ENCODE measurements at regions not wholly inside any gene's neighbourhood (a gene's known extent, or its start where the extent isn't known, plus 50 kb on each side); places are given as distances from the start of the nearest gene placed in this dataset.

DNA sequence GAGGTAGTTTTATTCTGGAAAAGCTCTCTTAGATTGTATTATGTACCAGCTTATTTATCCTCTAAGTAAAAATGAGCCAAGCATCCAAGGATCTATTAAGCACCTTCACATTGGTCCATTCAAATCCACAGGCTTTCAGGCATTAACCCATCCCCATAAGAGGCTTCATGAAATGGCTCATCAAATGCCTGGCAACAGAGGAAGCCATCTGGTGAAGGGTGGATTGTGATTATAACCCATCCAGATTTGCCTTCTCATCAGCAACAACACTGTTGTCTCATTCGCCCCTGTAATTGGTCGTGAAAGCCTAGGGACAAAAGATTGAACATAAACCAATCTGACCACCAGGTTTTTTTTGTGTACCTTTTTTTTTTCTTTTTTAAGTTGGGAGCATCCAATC, 134.3 kb upstream of the TACR1 start:
- intact Hi-C loops (cut with DNase I; ENCODE audit: low total_unique reads), result no loop called here
- no peaks in the 10 kb centered on the region for H3K36me3 ChIP-seq
- H3K4me3 ChIP-seq, result no peak overlapping the region
- H3K4me1 ChIP-seq, result peaks cover 0 to 5% (median 0%) of the 10 kb centered on the region in 6 donors
- H3K27ac ChIP-seq, result no peak overlapping the region
- H3K9me3 ChIP-seq, result no peaks in the 10 kb centered on the region
- DNase-seq, result no peak
- no peaks in the 10 kb centered on the region for H3K27me3 ChIP-seq (replicated peaks in 1 of 7)
- WGBS, 5 donors, result 82 to 94% (median 92%) methylated on average over 2 of the region's 2 CpGs
- no peak for TF ChIP-seq POLR2AphosphoS5 (IDR thresholded peaks at IDR 0.05)
- TF ChIP-seq, protein P1, sequence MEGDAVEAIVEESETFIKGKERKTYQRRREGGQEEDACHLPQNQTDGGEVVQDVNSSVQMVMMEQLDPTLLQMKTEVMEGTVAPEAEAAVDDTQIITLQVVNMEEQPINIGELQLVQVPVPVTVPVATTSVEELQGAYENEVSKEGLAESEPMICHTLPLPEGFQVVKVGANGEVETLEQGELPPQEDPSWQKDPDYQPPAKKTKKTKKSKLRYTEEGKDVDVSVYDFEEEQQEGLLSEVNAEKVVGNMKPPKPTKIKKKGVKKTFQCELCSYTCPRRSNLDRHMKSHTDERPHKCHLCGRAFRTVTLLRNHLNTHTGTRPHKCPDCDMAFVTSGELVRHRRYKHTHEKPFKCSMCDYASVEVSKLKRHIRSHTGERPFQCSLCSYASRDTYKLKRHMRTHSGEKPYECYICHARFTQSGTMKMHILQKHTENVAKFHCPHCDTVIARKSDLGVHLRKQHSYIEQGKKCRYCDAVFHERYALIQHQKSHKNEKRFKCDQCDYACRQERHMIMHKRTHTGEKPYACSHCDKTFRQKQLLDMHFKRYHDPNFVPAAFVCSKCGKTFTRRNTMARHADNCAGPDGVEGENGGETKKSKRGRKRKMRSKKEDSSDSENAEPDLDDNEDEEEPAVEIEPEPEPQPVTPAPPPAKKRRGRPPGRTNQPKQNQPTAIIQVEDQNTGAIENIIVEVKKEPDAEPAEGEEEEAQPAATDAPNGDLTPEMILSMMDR (IDR thresholded peaks at IDR 0.05 in 8 of 11, conservative IDR thresholded peaks at IDR 0.05 in 3 of 11), result no peak
- no peak for TF ChIP-seq POLR2A (IDR thresholded peaks at IDR 0.05)

DNA sequence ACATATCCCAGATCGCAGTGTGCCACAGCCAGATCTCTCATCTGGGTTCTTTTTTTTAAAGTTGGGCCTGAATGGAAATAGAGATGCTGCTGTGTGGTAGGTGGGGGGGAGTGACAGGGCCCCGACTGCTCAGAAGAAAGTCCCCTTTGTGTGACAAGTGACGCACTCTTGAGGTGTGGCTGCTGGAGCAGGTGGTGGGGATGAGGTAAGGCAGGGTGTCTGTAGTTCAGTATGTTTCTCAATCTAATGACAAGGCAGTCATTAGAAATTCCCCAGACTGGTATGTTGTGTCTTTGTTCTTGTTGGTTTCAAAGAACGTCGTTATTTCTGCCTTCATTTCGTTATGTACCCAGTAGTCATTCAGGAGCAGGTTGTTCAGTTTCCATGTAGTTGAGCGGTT, 128.8 kb upstream of the TACR1 start:
- Histone ChIP-seq H3K27ac (no peak overlapping the region), H3K27me3 (replicated peaks in 1 of 7) (no peaks in the 10 kb centered on the region), H3K4me1 (no peaks in the 10 kb centered on the region), H3K36me3 (no peaks in the 10 kb centered on the region), H3K9me3 (no peaks in the 10 kb centered on the region), H3K4me3 (no peak overlapping the region)
- intact Hi-C loops (cut with DNase I; ENCODE audit: low total_unique reads), result no loop called here
- DNase-seq, result no peak
- TF ChIP-seq, protein P1 (IDR thresholded peaks at IDR 0.05 in 8 of 11, conservative IDR thresholded peaks at IDR 0.05 in 3 of 11), result no peak
- TF ChIP-seq POLR2A (IDR thresholded peaks at IDR 0.05) (no peak), POLR2AphosphoS5 (IDR thresholded peaks at IDR 0.05) (no peak)
- WGBS, 5 donors, result 89 to 94% (median 91%) methylated on average over 6 to 7 of the region's 7 CpGs

DNA sequence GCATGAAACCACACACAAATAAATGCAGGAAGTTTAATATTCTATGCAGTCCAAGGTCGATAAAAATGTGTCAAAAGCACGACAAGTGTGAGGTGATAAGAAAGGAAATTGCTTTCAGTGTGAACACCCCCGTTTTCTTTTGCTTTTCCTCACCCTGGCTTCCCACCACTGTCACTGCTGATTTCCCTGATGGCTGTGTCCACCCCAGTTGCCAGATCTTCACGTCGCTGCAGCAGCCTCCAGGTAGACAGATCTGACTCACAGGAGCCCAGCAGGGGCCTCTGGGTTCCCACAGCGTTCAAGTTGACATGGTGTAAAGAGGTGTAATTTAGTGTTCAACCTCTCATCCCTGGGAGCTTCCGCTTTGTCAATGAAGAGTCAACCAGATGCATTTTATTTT, 128.0 kb upstream of the TACR1 start:
- intact Hi-C loops (cut with DNase I; ENCODE audit: low total_unique reads), result no loop called here
- H3K27me3 ChIP-seq (replicated peaks in 1 of 7), result no peaks in the 10 kb centered on the region
- no peaks in the 10 kb centered on the region for H3K9me3 ChIP-seq
- 38 to 59% (median 41%) methylated on average over 7 of the region's 7 CpGs for whole genome bisulfite sequencing, 5 donors
- no peaks in the 10 kb centered on the region for H3K4me1 ChIP-seq
- no peak overlapping the region for H3K4me3 ChIP-seq
- DNase-seq, result no peak
- TF ChIP-seq POLR2A (IDR thresholded peaks at IDR 0.05) (no peak), POLR2AphosphoS5 (IDR thresholded peaks at IDR 0.05) (no peak)
- TF ChIP-seq, protein P1 (IDR thresholded peaks at IDR 0.05 in 8 of 11, conservative IDR thresholded peaks at IDR 0.05 in 3 of 11), result no peak
- no peak overlapping the region for H3K27ac ChIP-seq
- no peaks in the 10 kb centered on the region for H3K36me3 ChIP-seq

DNA sequence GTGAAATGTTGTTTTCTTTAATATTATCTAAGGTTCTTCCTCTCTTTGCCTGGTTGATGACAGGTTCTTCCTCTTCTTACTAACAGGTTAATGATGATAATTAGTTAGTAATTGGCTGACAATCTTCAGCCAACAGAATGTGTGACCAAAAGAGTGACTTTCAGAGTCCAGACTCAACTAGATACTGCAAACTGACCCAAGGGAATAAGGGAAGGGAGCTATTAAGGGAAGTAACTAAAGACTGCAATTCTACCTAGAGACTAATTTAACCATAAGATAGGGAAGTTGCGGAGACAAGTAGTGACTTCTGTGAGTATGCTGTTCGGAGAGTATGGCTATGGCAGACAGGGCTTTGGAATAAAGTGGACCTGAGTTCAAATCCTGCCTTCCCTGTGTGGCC, 127.3 kb upstream of the TACR1 start:
- no peak overlapping the region for H3K27ac ChIP-seq
- H3K4me3 ChIP-seq, result no peak overlapping the region
- WGBS, 5 donors, result 84 to 97% (median 86%) methylated on average over 2 of the region's 2 CpGs
- no peaks in the 10 kb centered on the region for H3K9me3 ChIP-seq
- intact Hi-C loops (cut with DNase I; ENCODE audit: low total_unique reads), result no loop called here
- TF ChIP-seq POLR2A (IDR thresholded peaks at IDR 0.05) (no peak), POLR2AphosphoS5 (IDR thresholded peaks at IDR 0.05) (no peak)
- TF ChIP-seq, protein P1 (IDR thresholded peaks at IDR 0.05 in 8 of 11, conservative IDR thresholded peaks at IDR 0.05 in 3 of 11), result no peak
- DNase-seq, result no peak
- H3K36me3 ChIP-seq, result no peaks in the 10 kb centered on the region
- no peaks in the 10 kb centered on the region for H3K4me1 ChIP-seq
- no peaks in the 10 kb centered on the region for H3K27me3 ChIP-seq (replicated peaks in 1 of 7)

All from spleen (tissue), 11 donors.